ENCODE measurements at regions not wholly inside any gene's neighbourhood (a gene's known extent, or its start where the extent isn't known, plus 50 kb on each side); places are given as distances from the start of the nearest gene placed in this dataset.
A peak's percentile ranks its signal among the peaks of the same experiment; 100 is the strongest.
"Not testable (repeated sequence)": the region's sequence is repeated elsewhere in the genome, so short reads cannot be mapped to it uniquely, and the experiment has no call there.

GRCh38 chr22:22946131-22946530 is 58.5 kb downstream of the IGLL5 start:
- no peak for DNase-seq

- DNase-seq, result peak; percentile 23
Measured at GRCh38 chr22:22948651-22949571, 61.3 kb downstream of the IGLL5 start.

- no peak for DNase-seq
Measured at GRCh38 chr22:22949953-22950352, 62.3 kb downstream of the IGLL5 start.

- DNase-seq, result no peak
Measured at GRCh38 chr22:22951035-22951434, 63.4 kb downstream of the IGLL5 start.

GRCh38 chr22:22952531-22953280 is 65.1 kb downstream of the IGLL5 start:
- DNase-seq, result no peak

GRCh38 chr22:22953791-22954190 is 66.2 kb downstream of the IGLL5 start:
- DNase-seq, result no peak

- peak; percentile 41 for DNase-seq
Measured at GRCh38 chr22:22954656-22955055, 67.0 kb downstream of the IGLL5 start.

- DNase-seq, result no peak
Measured at GRCh38 chr22:22955276-22955798, 67.7 kb downstream of the IGLL5 start.

GRCh38 chr22:22955866-22956535 is 68.4 kb downstream of the IGLL5 start:
- DNase-seq, result peak; percentile 76

- DNase-seq, result no peak
Measured at GRCh38 chr22:22957090-22957489, 69.5 kb downstream of the IGLL5 start.

GRCh38 chr22:22958621-22959020 is 71.0 kb downstream of the IGLL5 start:
- DNase-seq, result no peak

- DNase-seq, result peak; percentile 88
Measured at GRCh38 chr22:22959147-22959827, 71.7 kb downstream of the IGLL5 start.

- no peak for DNase-seq
Measured at GRCh38 chr22:22960307-22960706, 72.7 kb downstream of the IGLL5 start.

GRCh38 chr22:22961574-22961973 is 74.0 kb downstream of the IGLL5 start:
- no peak for DNase-seq

- no peak for DNase-seq
Measured at GRCh38 chr22:22968366-22968765, 80.8 kb downstream of the IGLL5 start.

GRCh38 chr22:22972605-22973004 is 85.0 kb downstream of the IGLL5 start:
- DNase-seq, result not testable (repeated sequence)

- DNase-seq, result no peak
Measured at GRCh38 chr22:22973336-22973735, 85.7 kb downstream of the IGLL5 start.

- no peak for DNase-seq
Measured at GRCh38 chr22:22974156-22974555, 86.5 kb downstream of the IGLL5 start.

- no peak for DNase-seq
Measured at GRCh38 chr22:22974795-22975580, 87.4 kb downstream of the IGLL5 start.

- DNase-seq, result no peak
Measured at GRCh38 chr22:22976033-22976922, 88.7 kb downstream of the IGLL5 start.

Data from NCI-H82 (cell line).